ENCODE measurements at regions not wholly inside any gene's neighbourhood (a gene's known extent, or its start where the extent isn't known, plus 50 kb on each side); places are given as distances from the start of the nearest gene placed in this dataset.
"Not testable (repeated sequence)": the region's sequence is repeated elsewhere in the genome, so short reads cannot be mapped to it uniquely, and the experiment has no call there.

DNA sequence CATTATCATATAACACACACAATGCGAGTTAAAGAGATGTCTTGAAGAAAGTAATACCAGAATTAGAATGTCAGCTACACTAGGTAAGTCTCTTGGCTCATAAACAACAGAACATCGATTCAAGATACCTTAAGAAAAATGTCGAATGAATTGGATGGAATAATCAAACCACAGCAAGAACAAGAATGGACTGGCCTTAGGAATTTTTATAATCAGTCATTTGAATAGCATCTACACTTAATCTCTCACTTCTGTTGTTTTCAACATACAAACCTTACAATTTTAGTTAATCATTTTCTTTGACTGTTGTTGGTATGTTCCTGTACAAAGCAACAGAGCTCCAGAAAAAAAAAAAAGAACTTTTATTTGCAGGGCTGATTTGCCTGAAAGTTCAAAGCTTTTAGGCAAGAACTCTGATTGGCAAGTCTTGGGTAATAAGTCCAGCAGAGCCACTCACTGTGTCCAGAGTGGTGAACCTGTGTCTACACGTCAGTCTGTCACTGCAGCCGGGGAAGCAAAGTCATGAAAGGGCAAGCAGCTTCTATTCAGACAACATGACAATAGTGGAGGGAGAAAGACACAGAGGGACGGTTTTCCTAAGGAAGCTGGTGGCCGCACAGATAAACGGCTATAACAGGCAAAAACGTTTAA, 1026.1 kb upstream of the MIR17HG start:
- no peak for DNase-seq

GRCh38 chr13:90329641-90330040, 1017.8 kb upstream of the MIR17HG start:
- no peak for DNase-seq

DNA sequence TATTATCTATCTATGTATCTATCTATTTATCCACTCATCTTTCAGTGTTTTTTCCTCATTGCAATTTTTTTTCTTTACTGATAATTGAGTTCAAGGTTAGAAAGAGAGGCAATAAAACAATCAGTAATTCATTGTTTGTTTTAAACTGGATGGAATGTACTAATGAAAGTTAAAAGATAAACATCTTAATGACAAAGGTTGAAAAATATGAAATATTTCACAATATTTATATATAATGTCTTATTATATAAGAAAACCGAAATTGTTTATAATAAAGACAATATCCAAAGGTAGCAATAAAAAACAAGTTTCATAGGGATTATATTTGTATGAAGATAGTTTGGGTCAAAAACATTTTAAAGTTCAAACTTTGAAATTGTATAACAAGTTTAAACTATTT, 1015.5 kb upstream of the MIR17HG start:
- DNase-seq: no peak

DNA sequence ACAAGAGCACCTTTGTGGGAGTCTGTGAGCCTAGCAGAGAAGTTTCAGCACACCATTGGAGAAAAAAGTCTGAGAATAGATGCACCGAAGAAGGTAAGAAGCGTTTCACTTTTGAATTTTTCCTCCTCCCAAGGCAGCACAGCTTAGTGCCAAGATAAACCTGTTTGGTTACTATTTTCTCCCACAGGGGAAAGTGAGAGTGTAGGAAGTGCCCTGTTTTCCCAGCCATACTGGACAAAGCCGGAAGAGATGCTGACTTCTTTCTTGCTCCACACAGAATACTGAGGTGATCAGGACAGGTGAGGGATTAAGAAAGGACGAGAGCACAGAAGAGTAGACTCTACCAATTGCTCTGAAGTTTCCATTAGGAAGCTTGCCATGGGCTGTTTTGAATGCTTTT, 1011.0 kb upstream of the MIR17HG start:
- DNase-seq: no peak

- DNase-seq: not testable (repeated sequence)
Observed at GRCh38 chr13:90341348-90341747, 1006.1 kb upstream of the MIR17HG start.

GRCh38 chr13:90348477-90349136, 998.9 kb upstream of the MIR17HG start:
- not testable (repeated sequence) for DNase-seq

- no peak for DNase-seq
Observed at GRCh38 chr13:90352763-90353162, 994.7 kb upstream of the MIR17HG start.

DNA sequence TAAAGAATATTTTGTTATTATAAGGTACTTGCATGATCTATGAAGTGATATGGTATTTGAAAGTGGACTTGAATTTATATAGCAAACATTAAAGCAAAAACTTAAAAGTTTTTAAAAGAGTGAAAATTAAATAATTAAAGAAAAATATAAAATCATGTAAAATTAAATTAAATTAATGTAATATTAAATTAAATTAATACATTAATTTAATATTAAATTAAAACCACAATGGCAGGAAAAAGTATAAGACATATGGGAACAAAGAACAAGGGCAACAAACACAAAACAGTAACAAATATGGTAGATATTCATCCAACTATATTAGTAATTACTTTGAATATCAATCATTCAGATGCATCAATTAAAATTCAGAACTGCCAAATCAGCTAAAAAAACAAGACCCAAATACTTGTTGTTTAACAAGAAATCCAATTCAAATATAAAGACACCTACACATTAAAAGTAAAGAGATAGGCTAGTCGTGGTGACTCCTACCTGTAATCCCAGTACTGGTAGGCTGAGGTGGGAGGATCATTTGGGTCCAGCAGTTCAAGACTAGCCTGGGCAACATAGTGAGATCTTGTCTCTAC, 992.2 kb upstream of the MIR17HG start:
- DNase-seq: no peak

GRCh38 chr13:90360785-90361184, 986.7 kb upstream of the MIR17HG start:
- no peak for DNase-seq

DNA sequence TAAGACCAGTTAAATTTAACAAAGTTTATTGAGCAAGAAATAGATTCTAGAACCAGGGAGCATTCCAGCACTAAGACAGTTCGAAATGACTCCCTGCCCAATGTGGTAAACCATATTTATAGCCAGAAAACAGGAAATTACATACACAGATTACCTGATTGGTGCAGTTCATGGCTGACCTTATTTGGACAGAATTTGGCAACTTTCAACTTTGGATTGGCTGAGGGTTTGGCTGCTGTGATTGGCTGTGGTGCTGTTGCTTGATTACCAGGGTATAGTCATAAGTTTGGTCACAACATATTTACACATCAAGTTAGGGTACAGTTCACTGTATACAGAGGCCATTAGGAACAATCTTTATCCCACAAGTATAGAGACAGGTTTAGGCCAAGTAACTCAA, 984.8 kb upstream of the MIR17HG start:
- DNase-seq: no peak

GRCh38 chr13:90365130-90365529, 982.4 kb upstream of the MIR17HG start:
- no peak for DNase-seq

DNA sequence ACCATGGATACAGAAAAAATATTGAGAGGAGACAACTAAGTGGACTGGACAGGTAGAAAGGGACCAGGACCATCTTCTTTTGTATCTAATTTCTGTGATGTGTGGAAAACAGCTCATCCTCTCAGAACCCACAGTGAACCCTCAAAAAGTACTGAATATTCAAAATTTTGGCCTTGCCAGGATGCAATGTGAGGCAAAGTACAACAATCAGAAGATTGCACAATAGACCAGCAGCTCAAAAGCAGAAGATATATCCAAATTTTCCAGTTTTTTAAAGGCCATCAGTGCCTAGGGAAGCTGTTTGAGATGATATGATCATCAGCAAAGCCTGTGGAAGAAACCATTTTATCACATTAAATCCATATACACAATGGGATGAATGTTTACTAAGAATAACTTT, 973.3 kb upstream of the MIR17HG start:
- DNase-seq: no peak

GRCh38 chr13:90375851-90376250, 971.6 kb upstream of the MIR17HG start:
- DNase-seq: no peak

- no peak for DNase-seq
Observed at GRCh38 chr13:90382425-90382824, 965.1 kb upstream of the MIR17HG start.

GRCh38 chr13:90385781-90386489, 961.6 kb upstream of the MIR17HG start:
- DNase-seq: no peak

DNA sequence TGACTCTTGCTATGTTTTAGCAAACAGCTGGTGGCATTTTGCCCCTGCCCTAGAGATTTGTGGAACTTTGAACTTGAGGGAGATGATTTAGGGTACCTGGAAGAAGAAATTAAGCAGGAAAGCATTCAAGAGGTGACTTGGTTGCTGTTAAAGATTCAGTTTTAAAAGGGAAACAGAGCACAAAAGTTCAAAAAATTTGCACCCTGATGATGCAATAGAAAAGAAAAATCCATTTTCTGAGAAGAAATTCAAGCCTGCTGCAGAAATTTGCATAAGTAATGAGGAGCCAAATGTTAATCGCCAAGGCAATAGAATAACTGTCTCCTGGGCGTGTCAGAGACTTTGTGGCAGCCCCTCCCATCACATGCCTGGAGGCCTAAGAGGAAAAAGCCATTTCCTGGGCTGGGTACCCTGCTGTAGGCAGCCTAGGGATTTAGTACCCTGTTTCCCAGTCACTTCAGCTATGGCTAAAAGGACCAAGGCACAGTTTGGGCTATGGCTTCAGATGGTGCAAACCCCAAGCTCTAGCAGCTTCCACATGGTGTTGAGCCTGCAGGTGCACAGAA, 958.5 kb upstream of the MIR17HG start:
- no peak for DNase-seq

- no peak for DNase-seq
Observed at GRCh38 chr13:90389537-90389936, 958.0 kb upstream of the MIR17HG start.

- no peak for DNase-seq
Observed at GRCh38 chr13:90393408-90393807, 954.1 kb upstream of the MIR17HG start.

GRCh38 chr13:90395348-90395747, 952.1 kb upstream of the MIR17HG start:
- DNase-seq: no peak

DNA sequence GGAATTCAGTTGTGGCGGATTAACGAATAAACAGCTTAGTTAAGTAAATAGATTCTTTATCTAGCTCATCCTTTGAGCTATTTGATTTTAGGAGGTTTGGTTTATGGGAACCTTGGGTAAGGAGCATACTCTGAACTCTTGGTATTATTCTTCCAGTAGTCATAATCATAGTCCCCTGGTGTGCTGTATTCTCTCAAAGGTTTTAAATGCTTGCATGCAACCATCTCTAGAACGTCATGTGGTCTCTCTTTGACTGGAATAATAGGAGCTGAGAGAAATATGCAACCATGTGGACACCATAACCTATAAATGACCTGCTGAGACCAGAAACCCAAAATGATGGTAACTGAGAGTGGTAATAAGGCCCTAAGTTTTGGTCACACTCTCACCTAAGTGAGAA, 951.6 kb upstream of the MIR17HG start:
- no peak for DNase-seq

DNA sequence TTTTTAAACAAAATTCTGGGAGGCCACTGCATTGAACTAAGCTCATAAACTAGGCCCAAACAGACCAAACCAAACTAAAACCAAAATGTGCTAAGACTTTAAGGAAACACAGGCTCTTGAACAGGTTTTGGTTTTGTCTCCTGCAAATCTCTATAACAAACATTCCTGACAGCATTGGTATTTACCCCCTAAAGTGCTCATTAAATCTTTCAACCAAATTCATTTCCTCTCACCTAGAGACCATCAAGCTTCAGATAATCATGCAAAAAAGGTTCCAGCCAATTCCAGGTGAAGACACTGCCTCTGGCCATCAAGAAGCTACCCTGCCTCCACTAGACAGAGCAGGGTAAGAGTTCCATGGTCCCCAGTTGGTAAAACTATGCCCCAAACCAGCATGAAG, 951.2 kb upstream of the MIR17HG start:
- DNase-seq: no peak

GRCh38 chr13:90397503-90397902, 950.0 kb upstream of the MIR17HG start:
- no peak for DNase-seq

DNA sequence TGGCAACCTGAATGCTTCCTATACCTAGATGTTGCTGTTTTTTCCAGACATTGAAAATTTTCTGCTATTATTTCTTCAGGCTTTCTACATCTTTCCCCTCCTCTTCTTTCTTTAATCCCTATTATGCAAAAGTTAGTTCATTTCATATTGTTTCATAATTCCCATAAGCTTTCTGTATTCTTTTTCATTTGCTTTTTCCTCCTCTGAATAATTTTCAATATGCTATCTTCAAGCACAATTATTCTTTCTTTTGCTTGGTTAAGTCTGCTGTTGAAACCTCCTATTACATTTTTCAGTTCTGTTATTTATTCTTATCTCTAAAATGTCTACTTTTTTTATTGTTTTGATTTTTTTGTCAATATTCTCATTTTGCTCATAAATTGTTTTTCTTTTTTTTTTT, 947.1 kb upstream of the MIR17HG start:
- DNase-seq: no peak

DNA sequence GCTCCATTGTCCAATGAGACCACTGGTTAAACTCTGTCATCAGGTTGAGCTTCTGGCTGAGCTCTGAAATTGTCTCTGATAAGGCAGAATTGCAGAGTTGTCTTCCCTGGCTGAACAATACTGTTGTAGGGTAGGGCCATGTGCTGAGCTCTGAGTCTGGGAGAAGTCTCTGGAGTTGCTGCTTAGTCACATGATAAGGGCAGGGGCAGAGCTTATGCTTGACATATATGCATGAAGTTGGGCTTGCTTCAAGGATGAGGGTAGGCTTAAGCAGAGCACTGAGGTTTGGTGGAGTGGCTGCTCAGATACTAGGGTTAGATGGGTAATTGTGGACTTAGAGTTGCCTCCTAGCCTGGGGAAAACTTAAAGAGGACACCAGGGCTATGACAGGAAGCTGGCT, 946.3 kb upstream of the MIR17HG start:
- no peak for DNase-seq

Measured in COR-L47 (cell line).